ENCODE measurements at regions not wholly inside any gene's neighbourhood (a gene's known extent, or its start where the extent isn't known, plus 50 kb on each side); places are given as distances from the start of the nearest gene placed in this dataset.

- intact Hi-C loops (cut with DNase I): no loop called here
- WGBS: 7% methylated on average over 10 of the region's 10 CpGs
- DNase-seq (ENCODE audit: low spot score): peak; percentile 83
Measured at GRCh38 chr2:191555092-191555742, 122.7 kb upstream of the NABP1 start.

GRCh38 chr2:191556463-191556862 is 121.5 kb upstream of the NABP1 start:
- 90% methylated on average over 2 of the region's 2 CpGs for whole genome bisulfite sequencing
- intact Hi-C loops (cut with DNase I): no loop called here

More at GRCh38 chr2:191555092-191555742, 122.7 kb upstream of the NABP1 start:
- H3K4me3 ChIP-seq: no peak overlapping the region
- no peaks in the 10 kb centered on the region for H3K36me3 ChIP-seq
- no peak for TF ChIP-seq POLR2A (IDR thresholded peaks at IDR 0.05)
- TF ChIP-seq CTCF (IDR thresholded peaks at IDR 0.05): peak; percentile 45 to 77 (median 72)
- TF ChIP-seq POLR2AphosphoS5 (IDR thresholded peaks at IDR 0.05): peak; percentile 50
- H3K4me1 ChIP-seq (replicated peaks): no peaks in the 10 kb centered on the region
- H3K9me3 ChIP-seq: no peaks in the 10 kb centered on the region
- no peak overlapping the region for H3K27ac ChIP-seq
- H3K27me3 ChIP-seq (replicated peaks; ENCODE audit: insufficient read depth): no peaks in the 10 kb centered on the region

GRCh38 chr2:191557841-191558240 is 120.1 kb upstream of the NABP1 start:
- no peaks in the 10 kb centered on the region for H3K36me3 ChIP-seq

More at GRCh38 chr2:191556463-191556862, 121.5 kb upstream of the NABP1 start:
- Histone ChIP-seq H3K9me3 (no peaks in the 10 kb centered on the region), H3K27ac (no peak overlapping the region), H3K36me3 (no peaks in the 10 kb centered on the region), H3K4me1 (replicated peaks) (no peaks in the 10 kb centered on the region), H3K27me3 (replicated peaks; ENCODE audit: insufficient read depth) (no peaks in the 10 kb centered on the region), H3K4me3 (no peak overlapping the region)
- no peak for DNase-seq (ENCODE audit: low spot score)
- TF ChIP-seq POLR2A (IDR thresholded peaks at IDR 0.05) (no peak), POLR2AphosphoS5 (IDR thresholded peaks at IDR 0.05) (no peak)

GRCh38 chr2:191559569-191559968 is 118.4 kb upstream of the NABP1 start:
- intact Hi-C loops (cut with DNase I): no loop called here
- no peak overlapping the region for H3K4me3 ChIP-seq
- TF ChIP-seq POLR2AphosphoS5 (IDR thresholded peaks at IDR 0.05): no peak
- TF ChIP-seq POLR2A (IDR thresholded peaks at IDR 0.05): no peak
- TF ChIP-seq CTCF (IDR thresholded peaks at IDR 0.05): no peak
- no peaks in the 10 kb centered on the region for H3K9me3 ChIP-seq
- H3K27me3 ChIP-seq (replicated peaks; ENCODE audit: insufficient read depth): no peaks in the 10 kb centered on the region
- no peak for DNase-seq (ENCODE audit: low spot score)
- no peaks in the 10 kb centered on the region for H3K4me1 ChIP-seq (replicated peaks)
- no peaks in the 10 kb centered on the region for H3K36me3 ChIP-seq
- 92% methylated on average over 4 of the region's 4 CpGs for WGBS
- no peak overlapping the region for H3K27ac ChIP-seq

More at GRCh38 chr2:191557841-191558240, 120.1 kb upstream of the NABP1 start:
- intact Hi-C loops (cut with DNase I): no loop called here
- WGBS: 94% methylated on average over 5 of the region's 5 CpGs
- Histone ChIP-seq H3K9me3 (no peaks in the 10 kb centered on the region), H3K4me1 (replicated peaks) (no peaks in the 10 kb centered on the region), H3K27ac (no peak overlapping the region), H3K27me3 (replicated peaks; ENCODE audit: insufficient read depth) (no peaks in the 10 kb centered on the region), H3K4me3 (no peak overlapping the region)
- TF ChIP-seq POLR2AphosphoS5 (IDR thresholded peaks at IDR 0.05) (no peak), POLR2A (IDR thresholded peaks at IDR 0.05) (no peak), CTCF (IDR thresholded peaks at IDR 0.05) (no peak)
- DNase-seq (ENCODE audit: low spot score): no peak

GRCh38 chr2:191560411-191560980 is 117.4 kb upstream of the NABP1 start:
- intact Hi-C loops (cut with DNase I): loop anchor here (10.0 kb wide), 1 partner anchor 604 kb away; no protein-coding TSS in a partner anchor
- Histone ChIP-seq H3K27ac (no peak overlapping the region), H3K9me3 (no peaks in the 10 kb centered on the region), H3K4me1 (replicated peaks) (no peaks in the 10 kb centered on the region), H3K4me3 (no peak overlapping the region), H3K36me3 (no peaks in the 10 kb centered on the region), H3K27me3 (replicated peaks; ENCODE audit: insufficient read depth) (no peaks in the 10 kb centered on the region)
- WGBS: 44% methylated on average over 13 of the region's 13 CpGs
- DNase-seq (ENCODE audit: low spot score): no peak
- TF ChIP-seq CTCF (IDR thresholded peaks at IDR 0.05) (no peak), POLR2AphosphoS5 (IDR thresholded peaks at IDR 0.05) (no peak), POLR2A (IDR thresholded peaks at IDR 0.05) (no peak)

Measured in prostate gland (tissue), 2 donors.